GM12873 (cell line): ENCODE measurements at regions not wholly inside any gene's neighbourhood (a gene's known extent, or its start where the extent isn't known, plus 50 kb on each side); places are given as distances from the start of the nearest gene placed in this dataset.

Source experiments
- CTCF ChIP-seq: IDR thresholded peaks from 2 replicates; pipeline ENCODE4 v1.5.1; 2012; ENCODE audit warnings: low read depth, mild to moderate bottlenecking, moderate library complexity, low read length, control low read depth; ENCODE audit not compliant: insufficient read depth; ENCODE audit errors: missing control alignments

DNA sequence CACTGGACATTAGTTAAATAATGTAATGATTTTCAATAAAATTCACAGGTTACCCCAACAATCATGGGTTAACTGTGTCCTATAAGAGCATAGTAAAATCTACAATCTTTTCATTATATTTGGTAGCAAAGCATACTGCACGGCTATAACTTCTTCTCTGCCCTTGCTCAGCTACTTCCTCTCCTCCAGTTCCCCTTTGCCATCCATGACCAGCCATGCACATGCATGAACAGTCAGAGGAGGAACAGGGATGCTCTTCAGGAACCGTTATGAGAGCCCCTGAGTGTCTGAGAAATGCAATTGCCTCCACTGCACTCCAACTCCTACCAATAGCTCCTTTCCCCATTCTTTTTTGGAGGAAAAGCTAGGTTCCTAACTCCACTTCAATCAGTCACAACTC lies 646.7 kb downstream of the LTN1 start:
- no peak for TF ChIP-seq CTCF

DNA sequence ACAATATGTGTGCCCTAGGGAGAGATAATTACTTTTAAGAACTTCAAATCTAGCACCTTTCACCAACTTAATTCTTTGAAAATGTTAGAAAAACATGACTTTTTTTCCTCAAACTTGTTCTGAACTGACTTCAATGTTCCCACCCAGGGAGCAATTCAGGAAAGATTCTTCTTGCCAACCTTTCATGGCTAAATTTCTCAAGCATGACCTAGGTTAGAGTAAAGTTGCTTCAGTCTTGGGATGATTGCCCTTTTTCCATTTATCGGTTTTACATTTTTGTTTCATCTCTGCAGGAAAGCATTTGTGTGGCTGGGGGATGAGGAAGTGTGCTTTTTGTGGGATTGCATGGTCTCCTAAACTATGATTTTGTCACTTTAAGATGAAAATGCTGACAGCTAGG lies 647.7 kb downstream of the LTN1 start:
- no peak for TF ChIP-seq CTCF

DNA sequence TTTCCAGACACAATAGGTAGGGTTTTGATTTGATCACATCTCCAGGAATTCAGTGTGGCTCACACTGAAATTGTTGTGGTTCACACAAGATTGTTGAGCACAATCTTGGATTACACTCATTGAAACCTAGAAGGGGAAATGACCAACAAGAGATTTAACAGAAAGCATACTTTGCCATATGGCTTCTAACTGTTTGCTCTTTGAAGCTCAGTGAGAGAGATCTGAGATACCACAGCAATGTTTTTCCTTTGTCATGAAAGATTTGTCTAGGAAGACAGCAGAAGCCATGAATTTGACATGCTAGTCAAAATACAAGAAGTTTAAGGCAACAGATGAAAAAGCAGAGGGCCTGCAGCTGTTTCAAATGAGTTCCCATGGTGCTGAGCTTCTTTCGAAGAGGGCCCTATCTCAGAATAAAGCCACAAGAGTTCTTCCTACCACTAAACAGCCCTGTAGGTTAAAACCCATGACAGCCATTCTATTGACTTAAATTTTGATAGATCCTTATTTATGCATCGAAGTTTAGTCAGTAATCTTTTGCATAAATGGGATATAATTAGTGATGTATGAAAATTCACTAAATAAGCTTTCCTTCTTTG lies 650.4 kb downstream of the LTN1 start:
- no peak for TF ChIP-seq CTCF

GRCh38 chr21:28339403-28339802 lies 653.3 kb downstream of the LTN1 start:
- TF ChIP-seq CTCF, result no peak

DNA sequence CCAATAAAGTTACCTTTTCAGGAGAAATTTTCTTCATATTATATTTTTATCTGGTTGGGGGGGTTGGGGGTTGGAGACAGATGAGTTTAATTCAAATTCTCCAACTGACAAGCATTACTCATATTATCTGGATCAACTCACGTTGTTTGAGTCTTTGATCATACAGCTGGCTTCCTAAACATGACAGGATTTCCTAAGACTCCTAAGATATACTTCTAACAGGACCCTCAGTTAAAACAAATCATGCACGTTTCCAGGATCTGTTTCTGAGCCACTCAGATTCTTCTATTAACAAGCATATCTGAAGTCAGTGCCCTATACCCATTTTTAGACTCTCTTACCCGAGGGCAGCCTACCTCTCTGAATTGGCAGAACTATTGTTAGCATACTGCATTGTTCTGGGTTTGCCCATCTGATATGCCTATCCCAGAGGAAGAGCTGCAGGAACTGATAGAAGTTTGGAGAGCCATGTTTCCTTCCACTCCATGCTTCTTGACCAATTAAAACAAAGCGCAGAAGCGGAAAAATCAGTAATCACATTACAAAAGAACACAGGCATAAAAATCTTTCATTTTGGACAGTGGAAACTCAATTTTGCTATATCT lies 653.9 kb downstream of the LTN1 start:
- TF ChIP-seq CTCF, result no peak

- no peak for TF ChIP-seq CTCF
These were observed 655.4 kb downstream of the LTN1 start for GRCh38 chr21:28337315-28337714.

- TF ChIP-seq CTCF, result no peak
These were observed 656.4 kb downstream of the LTN1 start for GRCh38 chr21:28336314-28336713.

DNA sequence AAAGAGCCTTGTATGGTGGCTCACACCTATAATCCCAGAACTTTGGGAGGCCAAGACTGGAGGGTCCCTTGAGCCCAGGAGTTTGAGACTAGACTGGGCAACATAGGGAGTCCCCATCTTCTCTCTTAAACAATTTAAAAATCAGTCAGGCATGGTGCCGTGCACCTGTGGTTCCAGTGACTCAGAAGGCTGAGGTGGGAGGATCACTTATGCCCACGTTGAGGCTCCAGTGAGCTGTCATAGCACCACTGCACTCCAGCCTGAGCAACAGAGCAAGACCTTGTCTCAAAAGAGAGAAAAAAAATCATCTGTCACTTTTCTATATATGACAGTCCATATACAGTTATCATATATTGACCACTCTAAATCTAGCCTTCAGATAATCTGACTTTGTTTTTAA lies 658.3 kb downstream of the LTN1 start:
- TF ChIP-seq CTCF, result no peak
